ENCODE measurements at regions not wholly inside any gene's neighbourhood (a gene's known extent, or its start where the extent isn't known, plus 50 kb on each side); places are given as distances from the start of the nearest gene placed in this dataset.

DNA sequence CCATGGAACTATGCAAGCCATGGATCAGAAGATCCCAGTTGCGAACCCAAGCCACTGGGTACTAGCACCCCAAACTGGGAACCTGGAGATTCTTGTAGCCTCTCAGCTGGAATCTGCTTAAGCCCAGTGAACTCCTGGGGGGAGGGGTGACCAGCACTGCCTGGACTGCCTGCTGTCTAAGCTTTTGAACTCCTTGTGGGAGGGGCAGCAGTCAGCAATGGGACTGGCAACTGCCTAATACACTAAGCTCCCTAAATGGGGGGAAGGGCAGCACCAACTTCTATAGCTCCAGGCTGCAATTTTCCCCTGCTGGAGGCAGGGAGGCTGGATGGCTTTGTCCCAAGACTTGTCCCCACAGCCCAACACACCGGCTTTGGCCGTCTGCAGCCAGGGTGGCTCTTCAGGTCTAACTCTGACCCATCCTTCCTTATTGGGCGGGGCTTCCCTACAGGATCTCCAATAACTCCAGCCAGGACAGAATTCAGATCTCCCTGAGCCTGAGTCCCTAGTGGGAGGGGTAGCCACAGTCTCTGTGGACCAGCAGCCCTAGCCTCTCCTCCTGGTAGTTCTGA lies 485.1 kb downstream of the SOX5 start:
- no peak for DNase-seq (ENCODE audit: low read depth)
- H3K4me3 ChIP-seq (ENCODE audit: low read depth, low read length): no peak overlapping the region

DNA sequence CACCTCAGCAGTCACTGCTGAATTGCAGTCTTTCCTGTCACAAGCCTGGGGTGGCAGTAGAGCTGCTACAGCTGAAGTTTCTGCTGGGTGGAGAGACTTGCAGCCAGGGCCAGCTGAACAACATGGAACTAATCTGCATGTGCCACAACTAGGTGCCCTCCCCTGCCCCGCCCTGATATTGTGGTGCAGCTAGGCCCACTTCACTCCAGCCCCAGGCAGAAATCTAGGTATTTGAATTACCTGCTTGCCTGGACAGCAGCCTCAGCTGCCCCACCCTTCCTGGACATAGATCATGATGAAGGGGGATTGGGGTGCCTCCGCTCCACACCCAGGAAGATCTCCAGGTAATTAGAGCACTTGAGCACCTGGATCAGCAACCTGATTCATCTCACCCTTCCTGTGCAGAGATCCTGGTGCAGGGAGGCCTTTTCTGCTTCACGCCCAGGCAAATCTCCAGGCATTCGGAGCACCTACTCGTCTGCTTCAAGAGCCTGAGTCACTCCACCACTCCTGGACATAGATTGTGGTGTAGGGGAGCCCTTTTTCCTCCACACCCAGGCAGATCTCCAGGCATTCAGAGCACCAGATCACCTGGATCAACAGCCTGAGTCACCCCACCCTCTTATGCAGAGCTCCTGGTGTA lies 477.0 kb downstream of the SOX5 start:
- no peak for DNase-seq (ENCODE audit: low read depth)
- H3K4me3 ChIP-seq (ENCODE audit: low read depth, low read length): no peak overlapping the region

DNA sequence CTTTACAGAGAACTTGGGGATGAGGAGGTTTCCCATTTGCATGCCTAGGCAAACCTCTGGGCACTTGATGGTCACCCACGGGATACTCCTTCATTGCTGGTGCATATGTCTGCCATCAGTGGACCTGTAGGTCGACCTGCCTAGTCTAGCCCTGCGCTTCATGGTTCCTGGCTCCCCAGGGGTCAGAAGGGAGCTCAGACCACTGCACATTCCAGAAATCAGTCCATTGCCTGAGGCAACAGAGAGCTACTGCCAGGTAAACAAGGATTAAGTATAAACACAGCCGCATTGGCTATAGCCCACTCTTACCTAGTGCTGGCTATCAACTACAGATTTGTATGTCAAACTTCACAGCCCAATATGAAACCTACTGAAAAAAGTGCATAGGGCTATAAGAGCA lies 476.4 kb downstream of the SOX5 start:
- no peak for DNase-seq (ENCODE audit: low read depth)
- H3K4me3 ChIP-seq (ENCODE audit: low read depth, low read length): no peak overlapping the region

DNA sequence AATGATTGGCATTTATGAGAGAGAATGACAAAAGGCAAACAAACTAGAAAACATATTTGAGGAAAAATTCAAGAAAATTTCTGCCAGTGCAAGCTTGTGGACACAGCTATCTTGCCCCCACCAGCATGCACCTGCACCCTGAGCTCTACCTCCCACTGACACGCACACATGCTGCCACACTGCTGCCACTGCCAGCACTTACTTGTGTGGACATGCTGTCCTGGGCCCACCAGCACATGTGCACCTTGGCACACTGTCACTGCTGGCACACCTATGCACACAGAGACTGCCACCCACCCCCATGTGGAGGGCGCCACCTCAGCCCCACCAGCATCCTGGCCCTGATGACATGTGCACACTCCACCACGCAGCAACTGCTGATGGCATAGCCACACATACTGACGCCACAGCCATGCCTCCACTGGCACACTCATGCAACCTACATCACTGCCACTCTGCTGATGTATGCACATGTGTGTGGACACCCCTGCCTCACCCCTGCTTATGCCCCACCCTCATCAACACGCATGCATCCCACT lies 475.0 kb downstream of the SOX5 start:
- DNase-seq (ENCODE audit: low read depth): no peak
- no peak overlapping the region for H3K4me3 ChIP-seq (ENCODE audit: low read depth, low read length)
